Hematopoietic multipotent progenitor cell treated with erythropoietin and hydrocortisone succinate and interleukin-3 and kit ligand, for 8 days (in vitro differentiated cells): ENCODE measurements at regions not wholly inside any gene's neighbourhood (a gene's known extent, or its start where the extent isn't known, plus 50 kb on each side); places are given as distances from the start of the nearest gene placed in this dataset.
"Not testable (repeated sequence)": the region's sequence is repeated elsewhere in the genome, so short reads cannot be mapped to it uniquely, and the experiment has no call there.

Source experiments
- DNase-seq: peaks from one replicate; pipeline ENCODE4 v3.0.0-alpha.2; 2015

DNA sequence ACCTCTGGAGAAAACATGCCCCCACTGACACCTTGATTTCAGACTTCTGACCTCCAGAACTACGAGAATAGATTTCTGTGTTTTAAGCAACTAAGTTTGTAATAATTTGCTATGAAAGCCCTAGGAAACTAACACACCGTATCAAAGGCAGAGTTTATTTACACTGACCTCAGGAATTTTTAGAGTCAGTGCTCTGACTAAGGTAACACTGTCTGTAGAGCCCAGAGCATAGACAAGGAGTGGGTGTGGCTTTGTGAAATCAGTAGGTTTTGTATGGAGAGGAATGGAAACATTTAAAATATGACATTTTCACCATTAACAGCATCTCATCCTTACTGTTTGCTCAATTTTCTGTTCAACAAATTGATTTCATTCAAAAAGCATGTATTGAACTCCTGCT is 764.4 kb upstream of the PCDH10 start:
- DNase-seq, result no peak

DNA sequence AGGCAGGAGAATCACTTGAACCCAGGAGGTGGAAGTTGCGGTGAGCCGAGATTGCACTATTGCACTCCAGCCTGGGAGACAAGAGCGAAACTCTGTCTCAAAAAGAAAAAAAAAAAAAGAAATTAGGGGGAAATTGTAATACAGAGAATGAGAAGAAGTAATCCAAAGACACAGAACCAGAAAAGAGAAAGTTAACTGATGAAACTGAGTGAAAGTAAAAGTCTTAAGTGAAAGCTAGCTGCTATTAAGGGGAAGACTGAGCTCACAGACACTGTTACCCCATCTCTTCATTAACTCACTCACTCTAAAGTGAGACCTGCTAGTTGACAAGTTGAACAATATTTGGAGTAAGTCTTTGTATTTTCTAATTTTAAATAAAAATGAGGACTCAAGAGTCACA is 763.0 kb upstream of the PCDH10 start:
- DNase-seq, result no peak

- DNase-seq, result no peak
Measured at GRCh38 chr4:132387060-132387459, 762.0 kb upstream of the PCDH10 start.

DNA sequence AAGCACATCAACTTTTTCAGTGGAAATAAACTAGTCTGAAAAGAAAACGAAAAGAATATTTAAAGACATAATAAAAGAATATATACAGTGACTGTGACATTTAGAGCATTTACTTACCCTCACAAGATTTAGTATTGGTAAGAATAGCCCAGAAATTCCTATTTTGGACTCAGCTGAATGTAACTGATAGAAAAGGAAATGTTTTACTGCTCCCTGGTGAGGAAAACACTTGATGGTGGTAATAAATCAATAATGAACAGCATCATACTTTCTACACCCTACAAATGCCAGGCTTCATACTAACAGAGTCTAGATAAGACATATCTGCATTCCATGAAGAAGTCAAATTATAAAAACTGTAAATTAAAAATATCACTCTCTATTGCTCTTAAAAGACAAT is 753.5 kb upstream of the PCDH10 start:
- no peak for DNase-seq

- no peak for DNase-seq
Measured at GRCh38 chr4:132396636-132397035, 752.5 kb upstream of the PCDH10 start.

DNA sequence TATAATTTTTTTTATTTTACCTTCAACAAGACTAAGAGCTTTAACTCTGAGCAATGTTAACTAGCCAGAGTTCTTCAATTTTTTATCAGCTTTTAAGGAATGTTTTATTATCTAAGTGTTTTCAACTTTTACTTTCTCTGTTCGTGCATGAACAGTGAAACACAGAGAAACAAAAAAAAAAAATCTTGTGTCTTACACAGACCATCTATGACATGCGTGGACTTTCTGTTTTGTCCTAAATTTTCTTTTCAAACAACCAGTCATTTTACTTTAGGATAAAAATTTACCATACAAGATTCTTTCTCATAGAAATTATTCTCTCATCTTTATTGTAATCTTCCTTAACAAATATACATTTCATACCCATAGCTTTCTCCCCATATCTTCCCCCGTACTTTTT is 731.9 kb upstream of the PCDH10 start:
- DNase-seq, result no peak

GRCh38 chr4:132427125-132427524 is 722.0 kb upstream of the PCDH10 start:
- no peak for DNase-seq

DNA sequence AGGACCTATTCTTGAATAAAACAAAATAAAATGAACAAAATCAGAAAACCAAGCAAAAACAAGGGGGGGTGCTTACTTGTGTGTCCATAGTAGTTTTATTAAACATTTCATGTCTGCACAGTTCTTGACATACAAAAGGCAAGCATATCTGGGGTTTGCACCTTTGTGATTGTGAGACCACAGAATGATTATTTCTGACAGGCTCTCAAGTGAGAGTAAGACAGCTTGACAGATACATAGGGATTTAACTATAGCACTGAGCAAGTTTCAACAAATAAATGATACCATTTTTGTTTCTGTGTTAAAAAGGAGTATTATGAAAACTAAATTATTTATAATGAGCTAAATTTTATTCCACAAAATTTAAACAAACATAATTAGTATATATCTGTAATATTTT is 712.0 kb upstream of the PCDH10 start:
- DNase-seq, result no peak

- no peak for DNase-seq
Measured at GRCh38 chr4:132445386-132445785, 703.7 kb upstream of the PCDH10 start.

DNA sequence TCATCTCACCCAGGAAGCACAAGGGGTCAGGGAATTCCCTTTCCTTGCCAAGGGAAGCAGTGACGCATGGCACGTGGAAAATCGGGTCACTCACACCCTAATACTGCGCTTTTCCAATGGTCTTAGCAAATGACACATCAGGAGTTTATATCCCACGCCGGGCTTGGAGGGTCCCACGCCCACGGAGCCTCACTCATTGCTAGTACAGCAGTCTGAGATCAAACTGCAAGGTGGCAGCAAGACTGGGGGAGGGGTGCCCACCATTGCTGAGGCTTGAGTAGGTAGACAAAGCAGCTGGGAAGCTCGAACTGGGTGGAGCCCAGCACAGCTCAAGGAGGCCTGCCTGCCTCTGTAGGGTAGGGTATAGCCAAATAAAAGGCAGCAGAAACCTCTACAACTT is 691.1 kb upstream of the PCDH10 start:
- not testable (repeated sequence) for DNase-seq

DNA sequence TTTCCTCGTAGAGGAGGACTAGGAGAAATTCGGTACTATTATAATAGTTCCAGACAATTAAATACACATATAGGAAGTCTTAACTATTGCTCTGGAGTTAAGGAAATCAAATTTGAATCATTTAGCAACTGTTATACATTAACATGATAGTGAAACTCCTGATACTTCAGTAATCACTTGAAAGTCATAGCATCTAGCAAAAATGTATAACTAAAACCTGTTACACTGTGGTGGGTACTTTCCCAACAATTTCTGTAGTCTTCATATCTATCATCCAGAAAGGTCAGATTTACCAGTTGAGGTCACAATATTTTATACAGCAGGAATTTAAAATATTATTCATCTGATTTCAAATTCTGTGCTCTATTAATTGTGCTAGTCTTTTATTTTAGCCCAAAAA is 669.6 kb upstream of the PCDH10 start:
- no peak for DNase-seq

DNA sequence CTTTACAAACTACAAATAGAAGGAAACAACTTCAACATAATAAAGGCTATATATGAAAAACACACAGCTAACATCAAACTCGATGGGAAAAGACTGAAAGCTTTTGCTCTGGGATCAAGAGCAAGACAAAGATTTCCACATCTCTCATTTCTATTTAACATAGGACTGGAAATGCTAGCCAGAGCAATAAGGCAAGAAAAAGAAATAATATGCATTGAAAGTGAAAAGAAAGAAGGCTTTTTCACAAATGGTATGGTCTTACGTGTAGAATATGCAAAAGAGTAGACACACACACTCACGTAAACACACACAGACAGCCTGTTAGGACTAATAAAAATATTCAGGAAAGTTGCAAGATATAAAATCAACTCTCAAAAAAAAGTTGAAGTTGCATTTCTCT is 660.5 kb upstream of the PCDH10 start:
- DNase-seq, result no peak

GRCh38 chr4:132493476-132493875 is 655.6 kb upstream of the PCDH10 start:
- no peak for DNase-seq

DNA sequence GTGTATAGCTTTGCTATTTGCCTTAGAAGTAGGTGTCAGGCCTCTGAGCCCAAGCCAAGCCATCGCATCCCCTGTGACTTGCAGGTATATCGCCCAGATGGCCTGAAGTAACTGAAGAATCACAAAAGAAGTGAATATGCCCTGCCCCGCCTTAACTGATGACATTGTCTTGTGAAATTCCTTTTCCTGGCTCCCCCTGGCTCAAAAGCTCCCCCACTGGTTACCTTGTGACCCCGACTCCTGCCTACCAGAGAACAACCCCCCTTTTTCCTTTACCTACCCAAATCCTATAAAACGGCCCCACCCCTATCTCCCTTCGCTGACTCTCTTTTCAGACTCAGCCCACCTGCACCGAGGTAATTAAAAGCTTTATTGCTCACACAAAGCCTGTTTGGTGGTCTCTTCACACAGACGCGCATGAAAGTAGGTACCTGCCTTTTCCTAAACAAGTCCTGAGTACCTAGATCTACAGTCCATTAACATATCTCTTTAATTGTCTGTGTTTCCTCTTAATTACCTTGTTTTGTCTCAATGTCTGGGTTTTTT is 653.8 kb upstream of the PCDH10 start:
- DNase-seq, result not testable (repeated sequence)

DNA sequence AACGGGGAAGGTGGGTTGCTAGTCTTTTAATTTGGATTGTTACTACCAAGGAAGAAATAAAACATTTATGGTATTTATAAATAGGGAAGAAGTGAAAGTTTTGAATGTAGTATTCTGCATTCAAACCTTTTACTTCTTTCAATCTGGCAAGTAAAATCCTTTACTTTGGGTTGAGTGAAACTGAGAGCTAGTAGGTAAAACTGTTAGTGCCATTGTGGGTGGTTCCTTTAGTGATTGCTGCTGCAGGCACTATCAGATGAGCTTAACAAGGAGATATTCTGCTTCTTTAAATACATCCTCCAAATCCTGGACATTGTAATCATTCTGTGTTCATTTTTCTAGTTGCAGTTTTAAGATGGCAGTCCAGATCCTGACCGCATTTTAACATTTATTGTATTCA is 650.9 kb upstream of the PCDH10 start:
- no peak for DNase-seq

GRCh38 chr4:132502096-132502552 is 647.0 kb upstream of the PCDH10 start:
- no peak for DNase-seq

DNA sequence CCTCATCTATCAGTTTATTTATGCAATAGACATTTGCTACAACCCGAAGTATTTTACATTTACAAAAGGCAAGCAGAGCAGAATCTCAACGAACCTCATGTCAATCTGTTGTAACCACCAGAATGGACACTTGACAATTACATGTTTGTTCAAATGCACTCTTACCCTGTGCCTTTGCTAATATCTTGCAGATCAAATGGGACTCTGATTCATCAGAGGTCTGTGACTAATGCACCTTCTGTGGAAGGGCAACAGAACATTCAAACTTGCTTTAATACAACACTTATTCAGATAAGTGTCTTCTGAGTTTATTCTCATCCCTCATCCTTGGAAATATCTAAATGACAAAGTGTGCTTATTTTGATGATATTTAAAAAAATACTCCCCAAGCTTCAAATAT is 644.7 kb upstream of the PCDH10 start:
- DNase-seq, result no peak

- no peak for DNase-seq
Measured at GRCh38 chr4:132506568-132506967, 642.5 kb upstream of the PCDH10 start.

GRCh38 chr4:132513491-132513890 is 635.6 kb upstream of the PCDH10 start:
- DNase-seq, result no peak

- DNase-seq, result no peak
Measured at GRCh38 chr4:132526652-132527051, 622.4 kb upstream of the PCDH10 start.

DNA sequence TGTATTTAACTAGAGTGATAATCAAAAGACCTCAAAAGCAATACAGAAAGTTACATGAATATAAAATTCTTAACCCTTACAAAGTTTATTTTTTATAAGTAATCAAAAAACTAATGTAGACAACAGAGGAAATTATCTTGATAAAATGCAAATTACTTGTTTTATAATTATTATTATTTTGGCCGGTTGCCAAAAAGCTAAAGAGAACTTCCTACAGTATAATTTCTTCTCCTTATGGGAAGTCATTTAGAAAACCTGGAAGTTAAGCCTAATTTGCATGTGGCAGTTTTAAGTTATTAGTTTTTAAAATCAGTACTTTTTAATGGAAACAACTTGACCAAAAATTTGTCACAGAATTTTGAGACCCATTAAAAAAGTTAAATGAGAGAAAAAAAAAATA is 621.3 kb upstream of the PCDH10 start:
- DNase-seq, result no peak

- DNase-seq, result no peak
Measured at GRCh38 chr4:132530861-132531260, 618.2 kb upstream of the PCDH10 start.

- DNase-seq, result no peak
Measured at GRCh38 chr4:132540268-132540667, 608.8 kb upstream of the PCDH10 start.

DNA sequence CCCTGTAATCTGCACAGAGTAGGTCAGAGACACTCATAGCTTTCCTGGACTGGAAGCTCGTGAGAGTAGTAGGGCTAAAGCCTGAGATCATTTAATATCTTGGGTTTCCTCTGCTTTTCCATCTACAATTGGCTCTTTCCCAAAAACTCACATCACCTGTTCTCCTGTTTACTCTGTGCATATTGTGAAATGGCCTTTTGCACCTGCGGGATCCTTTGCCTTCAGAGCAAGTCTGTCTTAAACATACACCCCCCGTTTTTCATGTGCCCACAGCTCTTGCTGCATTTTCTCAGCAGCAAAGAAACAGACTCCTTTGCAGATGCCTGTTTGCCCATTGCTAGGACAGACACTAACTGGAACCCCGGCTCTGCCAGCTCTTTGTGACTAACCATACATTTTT is 608.3 kb upstream of the PCDH10 start:
- DNase-seq, result no peak

GRCh38 chr4:132542228-132542627 is 606.9 kb upstream of the PCDH10 start:
- DNase-seq, result no peak

DNA sequence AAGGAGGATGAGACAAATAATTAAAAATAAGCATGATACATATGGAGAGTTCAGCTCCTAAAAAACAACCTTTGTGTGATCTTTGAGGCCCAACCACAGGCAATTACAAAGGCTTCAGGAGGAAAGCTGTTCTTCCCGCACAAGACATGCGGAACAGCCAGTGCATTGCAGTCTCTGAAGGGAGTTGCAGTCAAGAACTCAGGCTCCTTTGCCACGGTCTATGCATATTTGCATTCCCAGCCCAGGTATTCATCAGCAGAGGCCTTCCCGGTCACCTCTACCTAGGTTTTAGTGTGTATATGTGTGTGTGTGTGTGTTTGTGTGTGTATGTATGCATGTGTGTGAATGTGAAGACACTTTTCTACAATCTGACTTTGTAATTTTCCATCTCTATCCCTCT is 600.6 kb upstream of the PCDH10 start:
- no peak for DNase-seq
